ENCODE measurements at regions not wholly inside any gene's neighbourhood (a gene's known extent, or its start where the extent isn't known, plus 50 kb on each side); places are given as distances from the start of the nearest gene placed in this dataset.
"Not testable (repeated sequence)": the region's sequence is repeated elsewhere in the genome, so short reads cannot be mapped to it uniquely, and the experiment has no call there.

- no peak for DNase-seq (ENCODE audit: low read depth, low spot score)
- TF ChIP-seq CTCF (conservative IDR thresholded peaks at IDR 0.05): no peak
- H3K27me3 Mint-ChIP-seq (ENCODE audit: low read depth): no peaks in the 10 kb centered on the region
- H3K27ac Mint-ChIP-seq (ENCODE audit: unreplicated experiment): no peak overlapping the region
- H3K4me1 Mint-ChIP-seq: no peaks in the 10 kb centered on the region
- H3K9me3 Mint-ChIP-seq: no peaks in the 10 kb centered on the region
- no peak overlapping the region for H3K4me3 Mint-ChIP-seq
- H3K36me3 Mint-ChIP-seq (ENCODE audit: low read depth): no peaks in the 10 kb centered on the region
Observed at GRCh38 chr11:121870206-121871045, 245.6 kb downstream of the BLID start.

DNA sequence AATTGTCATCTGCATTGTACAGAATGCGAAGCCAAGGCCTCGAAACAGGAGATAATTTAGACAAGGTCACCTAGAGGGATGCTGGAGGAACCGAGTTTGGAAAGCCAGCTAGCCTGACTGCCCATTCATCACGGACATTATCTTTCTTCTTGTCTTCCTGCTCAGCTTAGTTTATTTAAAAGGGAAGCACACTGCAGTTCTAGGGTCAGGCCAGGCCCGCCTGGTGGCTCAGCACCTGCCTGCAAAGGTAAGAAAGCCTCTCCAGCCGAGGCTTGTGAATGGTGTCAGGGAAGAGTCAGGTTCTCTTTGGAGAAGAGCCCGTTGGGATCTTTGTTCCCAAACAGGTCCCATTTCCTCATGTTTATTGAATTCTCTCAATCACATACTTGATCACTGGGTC, 246.5 kb downstream of the BLID start:
- Mint-ChIP-seq H3K36me3 (ENCODE audit: low read depth) (no peaks in the 10 kb centered on the region), H3K27ac (ENCODE audit: unreplicated experiment) (peak overlapping the region; percentile 72), H3K4me1 (no peaks in the 10 kb centered on the region), H3K4me3 (no peak overlapping the region), H3K27me3 (ENCODE audit: low read depth) (no peaks in the 10 kb centered on the region), H3K9me3 (no peaks in the 10 kb centered on the region)
- no peak for TF ChIP-seq CTCF (conservative IDR thresholded peaks at IDR 0.05)
- DNase-seq (ENCODE audit: low read depth, low spot score): no peak

GRCh38 chr11:121866754-121867153, 249.3 kb downstream of the BLID start:
- Mint-ChIP-seq H3K27me3 (ENCODE audit: low read depth) (no peaks in the 10 kb centered on the region), H3K36me3 (ENCODE audit: low read depth) (peaks cover under 1% of the 10 kb centered on the region), H3K4me1 (no peaks in the 10 kb centered on the region), H3K4me3 (no peak overlapping the region), H3K9me3 (no peaks in the 10 kb centered on the region), H3K27ac (ENCODE audit: unreplicated experiment) (no peak overlapping the region)
- DNase-seq (ENCODE audit: low read depth, low spot score): no peak
- TF ChIP-seq CTCF (conservative IDR thresholded peaks at IDR 0.05): no peak

GRCh38 chr11:121864660-121865059, 251.4 kb downstream of the BLID start:
- H3K9me3 Mint-ChIP-seq: peaks cover 5% of the 10 kb centered on the region
- no peak for TF ChIP-seq CTCF (conservative IDR thresholded peaks at IDR 0.05)
- peaks cover 4% of the 10 kb centered on the region for H3K36me3 Mint-ChIP-seq (ENCODE audit: low read depth)
- no peaks in the 10 kb centered on the region for H3K27me3 Mint-ChIP-seq (ENCODE audit: low read depth)
- H3K4me3 Mint-ChIP-seq: no peak overlapping the region
- no peak overlapping the region for H3K27ac Mint-ChIP-seq (ENCODE audit: unreplicated experiment)
- no peaks in the 10 kb centered on the region for H3K4me1 Mint-ChIP-seq
- no peak for DNase-seq (ENCODE audit: low read depth, low spot score)

DNA sequence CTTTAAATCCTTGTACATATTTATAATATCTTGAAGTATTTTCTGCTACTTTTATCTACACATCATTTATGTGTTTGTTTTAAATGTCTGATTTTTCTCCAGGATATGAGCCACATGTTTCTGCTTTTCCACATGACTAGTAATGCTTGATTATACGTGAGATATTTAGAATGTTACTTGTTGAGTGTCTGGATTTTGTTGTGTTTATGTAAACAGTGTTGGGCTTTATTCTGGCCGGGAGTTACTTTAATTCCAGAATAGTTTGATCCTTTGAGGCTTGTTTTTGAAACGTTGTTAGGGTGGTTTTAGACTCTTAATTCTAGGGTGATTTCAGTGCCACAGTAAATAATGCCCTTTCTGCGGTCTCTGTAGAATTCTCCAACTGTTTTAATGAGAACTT, 252.9 kb downstream of the BLID start:
- Mint-ChIP-seq H3K4me3 (no peak overlapping the region), H3K27me3 (ENCODE audit: low read depth) (no peaks in the 10 kb centered on the region), H3K4me1 (no peaks in the 10 kb centered on the region), H3K36me3 (ENCODE audit: low read depth) (peaks cover 4% of the 10 kb centered on the region), H3K27ac (ENCODE audit: unreplicated experiment) (no peak overlapping the region), H3K9me3 (peaks cover 5% of the 10 kb centered on the region)
- no peak for TF ChIP-seq CTCF (conservative IDR thresholded peaks at IDR 0.05)
- DNase-seq (ENCODE audit: low read depth, low spot score): no peak

- DNase-seq (ENCODE audit: low read depth, low spot score); H3K36me3 Mint-ChIP-seq (ENCODE audit: low read depth); H3K4me1 Mint-ChIP-seq; H3K27ac Mint-ChIP-seq (ENCODE audit: unreplicated experiment); H3K4me3 Mint-ChIP-seq; H3K27me3 Mint-ChIP-seq (ENCODE audit: low read depth): not testable (repeated sequence)
- peaks cover 13% of the 10 kb centered on the region for H3K9me3 Mint-ChIP-seq
Observed at GRCh38 chr11:121855138-121855537, 260.9 kb downstream of the BLID start.
